ENCODE measurements at regions not wholly inside any gene's neighbourhood (a gene's known extent, or its start where the extent isn't known, plus 50 kb on each side); places are given as distances from the start of the nearest gene placed in this dataset.

DNA sequence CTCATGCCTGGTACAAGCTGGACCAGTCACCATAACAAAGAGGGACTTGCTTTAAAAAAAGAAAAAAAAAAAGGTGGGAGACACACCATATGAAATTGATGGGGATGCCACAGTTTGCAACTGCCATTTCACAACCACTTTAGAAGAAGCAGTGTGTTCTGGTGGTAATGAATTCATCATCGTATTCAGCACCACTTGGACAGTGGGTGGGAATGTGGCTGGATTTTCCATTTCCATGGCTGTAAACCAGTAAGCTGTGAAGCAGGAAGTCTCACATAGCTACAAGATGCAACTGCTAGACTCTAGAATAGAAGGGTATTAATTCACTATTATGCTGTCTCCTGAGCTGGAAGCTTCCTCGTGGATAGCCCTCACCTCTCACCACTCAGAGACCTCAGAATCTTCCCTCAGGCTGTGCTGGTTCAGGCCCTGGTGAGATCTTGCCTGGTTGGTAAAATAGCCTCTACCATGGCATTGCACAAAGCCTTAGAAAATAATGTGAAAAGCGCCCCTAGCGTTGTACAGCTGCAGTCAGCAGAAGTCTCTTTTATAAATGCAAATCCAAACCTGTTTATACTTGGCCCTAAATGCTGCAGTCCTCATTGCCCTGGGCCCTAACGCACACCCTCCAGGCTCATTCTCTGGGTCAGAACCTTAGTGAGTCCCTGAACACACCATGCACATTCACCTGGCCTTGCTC is 150.7 kb downstream of the KCTD15 start:
- DNase-seq (ENCODE audit: low read depth in 2 of 2): no peak

DNA sequence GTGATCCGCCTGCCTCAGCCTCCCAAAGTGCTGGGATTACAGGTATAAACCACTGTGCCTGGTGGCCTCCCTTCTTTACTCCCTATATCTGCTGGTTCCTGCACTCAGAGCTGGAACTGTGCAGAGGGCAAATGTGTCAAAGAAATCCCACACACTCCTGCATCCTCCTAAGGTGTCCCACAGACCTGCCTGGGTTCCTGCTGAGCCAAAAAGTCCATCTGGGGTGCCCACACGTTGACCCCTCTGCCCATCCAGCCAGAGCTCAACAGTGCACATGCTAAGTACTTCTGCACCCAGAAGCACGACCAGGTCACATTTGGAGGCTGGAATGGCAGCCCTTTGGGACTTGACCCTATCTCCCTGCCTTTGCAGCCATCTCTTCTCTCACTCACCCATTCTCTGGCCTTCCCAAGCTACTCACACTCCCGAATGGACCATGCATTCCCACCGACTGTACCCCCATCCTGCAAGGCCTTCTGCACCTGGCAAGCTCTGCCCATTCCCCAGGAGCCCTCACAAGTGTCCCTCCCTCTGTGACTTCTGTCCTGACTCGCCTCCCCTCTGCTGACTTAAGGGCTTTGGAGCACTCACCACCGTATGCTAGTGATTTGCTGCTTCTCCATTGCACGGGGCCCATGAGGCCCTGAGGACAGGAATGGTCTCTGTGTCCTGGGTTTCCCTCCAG is 152.1 kb downstream of the KCTD15 start:
- DNase-seq (ENCODE audit: low read depth in 2 of 2): no peak

DNA sequence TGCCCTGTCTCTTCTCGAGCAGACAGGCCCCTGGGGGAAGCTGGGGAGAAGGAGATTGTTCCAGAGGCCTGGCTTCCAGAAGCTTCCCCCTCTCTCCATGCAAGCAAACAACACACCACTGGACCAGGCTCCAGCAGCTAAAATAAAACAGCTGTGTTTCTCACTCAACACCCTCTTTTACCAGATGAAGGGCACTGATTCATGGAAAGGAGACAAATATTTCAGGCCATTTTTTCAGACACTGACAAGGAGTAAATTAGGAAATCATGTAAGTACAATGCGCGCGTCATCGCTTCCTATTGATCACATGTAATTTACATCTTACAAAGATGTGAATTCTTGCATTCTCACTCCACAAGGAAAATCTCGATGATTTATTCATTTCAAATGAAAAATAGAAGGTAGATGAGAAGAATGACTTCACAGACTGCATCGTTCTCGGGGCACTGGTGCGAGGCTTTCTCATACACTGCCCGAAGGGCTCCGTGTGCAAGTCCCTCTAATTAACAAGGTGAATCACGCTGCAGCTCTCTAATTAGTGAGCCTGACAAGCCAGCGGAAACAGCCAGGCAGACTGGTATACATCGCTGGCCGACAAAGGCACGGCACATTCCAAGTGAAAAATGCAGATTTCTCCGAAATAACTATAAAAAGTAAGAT is 153.6 kb downstream of the KCTD15 start:
- DNase-seq (ENCODE audit: low read depth in 2 of 2): no peak

DNA sequence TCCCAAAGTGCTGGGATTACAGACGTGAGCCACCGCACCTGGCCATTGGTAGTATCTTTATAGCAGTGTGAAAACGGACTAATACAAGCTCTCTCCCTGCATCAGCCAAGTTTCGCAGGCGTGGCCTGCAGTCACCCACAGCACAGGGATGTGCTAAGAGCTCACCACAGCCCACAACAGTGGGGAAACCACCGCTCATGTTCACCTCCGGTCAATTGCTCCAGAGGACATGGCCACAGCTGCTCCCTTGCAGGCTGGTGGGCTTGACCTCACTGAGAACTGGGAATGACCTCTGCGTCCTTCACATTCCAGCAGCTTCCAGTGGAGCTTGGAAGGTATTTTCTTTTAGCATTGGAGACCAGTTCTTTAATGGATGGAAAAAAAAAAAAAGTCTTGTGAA is 156.4 kb downstream of the KCTD15 start:
- no peak for DNase-seq (ENCODE audit: low read depth in 2 of 2)

DNA sequence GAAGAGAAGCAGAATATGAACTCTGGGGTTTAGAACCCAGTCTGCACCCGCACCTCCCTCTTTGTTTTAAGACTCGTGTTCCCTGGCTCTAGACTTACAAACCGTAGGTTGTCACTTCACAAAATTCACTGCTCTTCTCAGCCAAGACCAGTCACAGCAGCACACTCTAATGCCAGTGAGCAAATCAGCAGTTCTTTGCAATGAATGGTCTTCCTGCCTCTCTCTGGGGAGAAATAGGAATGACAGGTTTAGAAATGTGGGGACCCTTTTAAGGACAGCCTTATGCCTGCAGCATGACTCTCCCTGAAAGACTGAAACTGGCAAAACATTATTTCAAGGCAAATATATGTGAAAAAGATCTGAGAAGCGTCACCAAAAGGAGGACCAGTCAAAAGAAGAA is 156.9 kb downstream of the KCTD15 start:
- no peak for DNase-seq (ENCODE audit: low read depth in 2 of 2)

DNA sequence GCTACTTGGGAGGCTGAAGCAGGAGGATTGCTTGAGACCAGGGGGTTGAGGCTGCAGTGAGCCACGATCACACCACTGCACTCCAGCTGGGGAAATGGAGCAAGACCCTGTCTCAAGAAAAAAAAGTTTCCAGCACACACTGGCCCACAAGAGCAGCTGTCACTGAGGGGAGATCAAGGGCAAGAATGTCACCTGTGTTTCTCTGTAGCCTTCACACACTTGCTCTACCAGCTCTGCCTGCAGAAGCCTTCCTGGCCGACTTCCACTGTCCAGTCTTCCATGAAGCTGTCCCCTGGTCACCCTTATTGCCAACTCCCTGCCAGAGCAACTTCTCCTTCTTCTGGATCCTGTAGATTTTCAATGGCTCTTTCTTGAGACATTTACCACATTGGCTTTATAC is 158.0 kb downstream of the KCTD15 start:
- DNase-seq (ENCODE audit: low read depth in 2 of 2): no peak

DNA sequence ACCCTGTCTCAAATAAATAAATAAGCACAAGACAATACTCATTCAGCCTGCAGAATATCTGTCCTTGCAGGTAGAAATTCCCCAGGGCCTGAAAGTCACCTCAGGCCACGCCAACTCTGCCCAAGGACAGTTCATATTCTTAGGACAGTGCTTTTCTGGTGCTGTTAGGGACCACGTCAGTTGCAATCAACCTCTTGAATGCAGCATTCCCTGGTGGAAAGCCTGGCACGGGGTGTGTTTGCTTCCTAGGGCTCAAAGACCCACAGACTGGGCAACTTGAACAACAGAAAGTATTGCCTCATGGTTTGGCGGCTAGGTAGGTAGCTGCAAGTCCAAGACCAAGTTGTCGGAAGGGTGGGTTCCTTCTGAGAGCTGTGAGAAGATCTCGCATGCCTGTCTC is 160.3 kb downstream of the KCTD15 start:
- DNase-seq (ENCODE audit: low read depth in 2 of 2): no peak

DNA sequence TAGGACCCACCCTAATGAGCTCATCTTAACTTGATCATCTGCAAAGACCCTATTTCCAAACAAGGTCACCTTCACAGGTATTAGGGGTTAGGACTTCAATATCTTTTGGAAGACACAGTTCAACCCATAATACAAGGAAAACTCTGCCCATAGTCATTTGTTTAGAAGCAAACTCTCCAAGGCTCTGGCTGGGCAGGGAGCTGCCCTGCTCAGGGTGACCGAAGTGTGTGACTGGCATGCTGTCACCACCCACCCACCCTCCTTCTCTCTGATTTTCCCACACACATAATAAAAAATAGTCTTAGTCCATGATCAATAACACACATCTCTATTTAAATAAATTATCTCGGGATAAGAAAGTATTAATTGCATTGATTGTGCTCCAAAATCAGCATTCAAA is 161.1 kb downstream of the KCTD15 start:
- no peak for DNase-seq (ENCODE audit: low read depth in 2 of 2)

DNA sequence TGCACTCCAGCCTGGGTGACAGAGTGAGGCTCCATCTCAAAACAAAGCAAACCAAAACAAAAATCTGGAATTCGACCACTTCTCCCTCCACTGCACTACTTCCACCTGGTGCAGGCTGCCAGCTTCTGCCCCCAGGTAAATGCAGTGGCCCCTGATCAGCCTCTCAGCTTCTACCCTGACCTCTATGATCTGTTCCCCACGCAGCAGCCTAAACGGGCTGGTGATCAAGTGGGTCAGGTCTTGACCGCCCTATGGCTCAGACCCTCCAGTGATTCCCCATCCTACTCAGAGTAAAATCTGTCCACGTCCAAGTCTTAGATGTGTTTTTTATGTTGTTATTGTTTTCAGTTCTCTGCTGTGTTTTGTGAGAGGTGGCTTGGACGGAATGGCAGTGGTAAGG is 163.9 kb downstream of the KCTD15 start:
- no peak for DNase-seq (ENCODE audit: low read depth in 2 of 2)

DNA sequence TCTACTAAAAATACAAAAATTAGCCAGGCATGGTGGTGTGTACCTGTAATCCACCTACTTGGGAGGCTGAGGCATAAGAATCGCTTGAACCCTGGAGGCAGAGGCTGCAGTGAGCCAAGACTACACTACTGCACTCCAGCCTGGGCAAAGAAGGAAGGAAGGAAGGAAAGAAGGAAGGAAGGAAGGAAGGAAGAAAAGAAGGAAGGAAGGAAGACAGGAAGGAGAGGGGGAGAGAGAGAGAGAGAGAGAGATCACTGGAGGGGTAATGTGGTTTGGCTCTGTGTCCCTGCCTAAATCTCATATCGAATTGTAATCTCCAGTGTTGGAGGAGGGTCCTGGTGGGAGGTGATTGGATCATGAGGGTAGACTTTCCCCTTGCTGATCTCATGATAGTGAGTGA is 165.5 kb downstream of the KCTD15 start:
- DNase-seq (ENCODE audit: low read depth in 2 of 2): no peak

DNA sequence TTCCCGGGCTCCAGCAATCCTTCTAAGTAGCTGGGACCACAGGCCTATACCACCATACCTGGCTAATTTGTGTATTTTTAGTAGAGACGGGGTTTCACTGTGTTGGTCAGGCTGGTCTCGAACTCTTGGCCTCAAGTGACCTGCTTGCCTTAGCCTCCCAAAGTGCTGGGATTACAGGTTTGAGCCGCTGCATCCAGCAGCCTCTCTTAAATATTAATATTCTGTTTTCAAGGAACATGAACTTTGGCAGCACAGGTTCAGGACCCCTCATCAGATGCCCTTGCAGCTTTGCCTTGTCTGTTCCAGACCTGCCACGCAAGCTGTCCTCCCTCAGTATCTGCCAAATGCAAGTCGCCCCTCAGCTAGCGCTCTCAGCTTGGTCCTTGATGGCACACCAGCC is 166.8 kb downstream of the KCTD15 start:
- DNase-seq (ENCODE audit: low read depth in 2 of 2): no peak

DNA sequence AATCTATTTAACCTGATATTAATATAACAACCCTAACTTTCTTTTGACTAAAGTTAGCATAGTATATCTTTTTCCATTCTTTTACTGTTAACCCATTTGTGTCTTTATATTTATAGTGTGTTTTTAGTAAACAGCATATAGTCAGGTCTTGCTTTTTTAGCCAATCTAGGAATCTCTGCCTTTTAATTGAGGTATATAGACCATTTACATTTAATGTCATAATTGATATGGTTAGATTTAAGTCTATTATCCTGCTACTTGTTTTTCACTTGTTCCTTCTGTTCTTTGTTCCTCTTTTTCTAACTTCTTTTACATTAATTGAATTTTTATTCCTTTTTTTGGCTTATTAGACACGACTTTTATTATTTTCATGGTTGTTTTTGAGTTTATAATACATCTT is 174.4 kb downstream of the KCTD15 start:
- no peak for DNase-seq (ENCODE audit: low read depth in 2 of 2)

DNA sequence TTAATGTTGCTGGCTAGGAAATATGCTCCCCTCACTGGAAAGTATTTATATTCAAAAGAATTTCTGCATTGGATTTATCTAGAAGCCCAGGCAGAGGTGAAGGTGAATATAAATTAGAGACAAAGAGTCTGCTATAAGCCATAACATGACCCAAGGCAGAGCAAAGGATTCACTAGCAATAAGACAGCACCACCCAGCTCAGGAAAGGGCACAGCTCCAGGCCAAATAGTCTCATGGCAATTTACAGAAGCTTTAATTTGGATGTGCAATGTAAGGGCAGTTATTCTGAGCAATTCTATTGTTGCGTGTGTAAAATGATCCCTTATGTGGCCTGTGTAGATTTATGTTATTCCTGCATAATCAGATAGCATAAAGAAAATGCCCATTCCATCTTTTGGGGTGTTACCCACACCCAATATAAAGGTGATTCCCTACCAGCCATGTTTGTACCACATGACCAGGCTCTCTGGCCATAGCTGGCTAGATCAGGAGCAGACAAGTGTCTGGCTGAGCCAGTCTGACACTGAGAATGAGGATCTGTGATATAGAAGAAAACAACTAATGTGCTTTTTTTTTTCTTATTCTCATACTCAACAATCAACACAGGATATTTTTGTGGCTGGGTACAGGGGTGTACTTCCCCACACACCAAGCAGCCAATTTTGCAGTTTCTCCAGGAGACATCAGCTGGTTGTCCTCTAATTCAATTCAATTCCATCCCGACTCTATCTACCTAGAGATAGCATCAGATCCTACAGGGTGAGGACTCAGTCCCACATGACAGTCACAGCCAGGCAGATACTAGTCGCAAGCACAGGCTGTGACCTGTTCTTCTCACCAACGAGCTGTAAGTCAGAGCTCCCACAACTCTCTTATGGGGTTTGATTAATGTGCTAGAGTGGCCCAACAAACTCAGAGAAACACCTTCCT is 181.4 kb downstream of the KCTD15 start:
- DNase-seq (ENCODE audit: low read depth in 2 of 2): no peak

DNA sequence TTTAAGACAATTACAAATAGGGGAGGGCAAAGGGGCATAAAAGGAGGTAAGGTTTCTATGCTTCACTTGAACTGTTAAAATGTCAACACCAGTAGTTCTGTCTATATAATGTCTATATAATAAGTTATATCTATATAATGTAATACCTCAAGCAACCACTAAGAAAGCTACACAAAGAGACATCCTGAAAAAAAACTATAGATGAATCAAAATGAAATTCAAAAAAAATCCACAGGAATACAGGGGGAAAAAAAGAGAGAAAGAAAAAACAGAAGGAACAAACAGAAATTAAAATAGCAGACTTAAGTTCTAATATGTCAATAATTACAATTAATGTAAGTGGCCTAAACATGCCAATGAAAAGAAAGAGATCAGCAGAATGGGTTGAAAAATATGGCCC is 186.0 kb downstream of the KCTD15 start:
- DNase-seq (ENCODE audit: low read depth in 2 of 2): no peak

DNA sequence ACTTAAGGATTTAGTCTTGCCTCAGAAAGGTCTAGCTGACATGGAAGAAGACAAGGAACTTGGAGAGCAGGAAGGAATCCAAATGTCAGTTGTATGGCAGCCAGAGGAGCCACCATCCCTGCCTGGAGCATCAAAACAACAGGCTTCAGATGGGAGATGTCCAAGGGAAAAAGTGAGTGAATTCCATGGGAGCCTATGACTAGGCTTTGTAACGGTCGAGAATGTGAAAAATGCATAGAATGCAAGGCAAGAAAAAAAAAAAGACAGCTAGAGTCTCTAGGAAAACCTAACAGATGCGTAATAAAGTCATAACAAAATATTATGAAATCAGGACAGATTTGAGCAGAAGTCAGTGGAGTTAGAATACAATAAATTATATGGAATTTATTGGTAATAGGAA is 183.7 kb upstream of the LSM14A start:
- no peak for DNase-seq (ENCODE audit: low read depth in 2 of 2)

DNA sequence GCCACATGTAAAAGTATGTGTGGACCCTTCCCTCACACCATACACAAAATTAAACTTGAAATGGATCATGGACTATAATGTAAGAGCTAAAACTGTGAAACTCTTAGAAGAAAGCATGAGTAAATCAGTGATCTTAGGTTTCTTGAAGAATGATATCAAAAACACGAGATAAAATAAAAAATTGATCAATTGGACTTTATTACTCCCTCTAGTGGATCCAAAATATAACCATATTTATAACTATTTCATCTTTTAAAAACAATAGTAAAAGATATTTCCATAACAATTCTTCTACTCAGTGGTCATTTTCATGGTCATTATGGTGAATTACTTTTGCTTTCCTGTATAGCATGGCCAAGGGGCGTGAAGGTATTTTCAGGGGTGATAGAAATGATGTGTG is 174.6 kb upstream of the LSM14A start:
- no peak for DNase-seq (ENCODE audit: low read depth in 2 of 2)

DNA sequence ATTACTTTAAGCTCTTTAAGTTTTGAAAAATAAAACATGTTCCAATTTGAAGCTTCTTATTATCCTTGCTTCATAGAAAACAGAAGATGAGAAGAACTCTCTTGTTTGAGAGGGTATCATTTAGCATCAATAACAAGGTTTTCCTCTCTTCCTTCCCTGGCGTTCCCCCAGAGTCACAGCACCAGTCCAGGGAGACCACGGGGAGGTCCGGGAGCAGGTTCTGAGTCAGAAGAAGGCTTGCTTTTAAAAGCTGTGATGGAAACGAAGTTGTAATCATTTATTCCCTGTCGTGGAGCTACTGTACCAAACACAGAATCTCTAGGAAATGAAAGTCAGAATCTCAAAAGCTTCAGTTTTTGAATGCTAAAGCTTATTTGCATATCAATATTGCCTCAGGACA is 174.0 kb upstream of the LSM14A start:
- no peak for DNase-seq (ENCODE audit: low read depth in 2 of 2)

DNA sequence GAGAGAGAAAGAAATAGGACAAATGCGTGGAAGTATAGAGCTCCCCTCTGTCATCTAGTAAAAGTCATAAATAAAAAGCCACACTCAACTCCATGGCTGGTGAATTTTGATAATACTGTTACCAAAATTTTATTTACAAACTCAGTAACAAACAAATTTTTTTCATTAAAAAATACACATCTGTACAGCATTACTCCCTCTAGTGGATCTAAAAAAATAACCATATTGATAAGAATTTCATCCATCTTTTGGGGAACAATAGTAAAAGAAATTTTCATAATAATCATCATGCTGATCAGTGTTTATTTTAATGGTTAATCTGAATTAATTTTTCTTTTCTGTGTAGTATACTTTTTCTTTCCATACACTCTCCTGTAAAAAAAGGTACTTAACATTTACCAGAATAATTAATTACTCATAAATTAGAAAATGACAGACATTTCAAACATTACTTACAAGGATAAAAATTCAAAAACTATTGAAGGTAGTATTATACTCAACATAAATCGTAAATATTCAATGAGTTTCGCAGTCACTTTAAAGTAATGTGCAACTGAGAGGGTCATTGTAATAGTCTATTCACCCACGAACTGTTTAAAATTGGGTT is 173.5 kb upstream of the LSM14A start:
- no peak for DNase-seq (ENCODE audit: low read depth in 2 of 2)

DNA sequence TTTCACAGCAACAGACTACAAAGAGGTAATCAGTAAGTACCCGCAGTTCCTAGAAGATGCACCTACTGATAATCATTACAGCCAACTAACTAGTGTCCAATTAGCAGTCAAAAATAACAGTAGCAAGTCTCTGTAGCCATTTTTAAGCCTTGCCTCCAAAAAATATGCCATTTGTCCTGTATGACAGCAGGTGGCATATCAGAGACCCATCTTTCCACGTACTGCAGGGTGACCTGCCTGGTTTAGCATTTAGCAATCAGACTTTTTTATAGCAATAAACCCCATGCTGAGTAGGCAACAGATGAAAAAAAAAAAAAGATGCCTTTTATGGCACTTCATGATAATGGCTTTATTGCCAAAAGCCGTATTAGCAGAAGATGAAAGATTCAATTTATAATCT is 155.3 kb upstream of the LSM14A start:
- no peak for DNase-seq (ENCODE audit: low read depth in 2 of 2)

DNA sequence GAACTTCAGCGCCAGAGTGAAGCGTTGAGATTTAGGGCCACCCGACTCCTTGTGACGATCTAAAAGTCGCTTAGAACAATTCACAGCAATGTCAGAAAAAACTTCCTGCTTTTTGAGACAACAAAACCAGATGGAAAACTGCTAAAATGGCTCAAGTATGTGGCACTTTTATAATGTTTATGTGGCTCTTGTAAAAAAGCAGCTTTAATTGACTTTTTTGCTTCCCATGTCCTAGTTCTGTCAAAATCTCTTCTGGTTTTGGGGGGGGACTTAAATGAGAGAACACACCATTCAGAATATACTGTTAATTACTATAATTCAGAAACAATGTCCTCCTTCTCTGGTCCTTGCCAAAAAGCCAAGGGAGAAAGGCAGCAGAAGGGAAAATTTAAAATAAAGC is 154.7 kb upstream of the LSM14A start:
- no peak for DNase-seq (ENCODE audit: low read depth in 2 of 2)

DNA sequence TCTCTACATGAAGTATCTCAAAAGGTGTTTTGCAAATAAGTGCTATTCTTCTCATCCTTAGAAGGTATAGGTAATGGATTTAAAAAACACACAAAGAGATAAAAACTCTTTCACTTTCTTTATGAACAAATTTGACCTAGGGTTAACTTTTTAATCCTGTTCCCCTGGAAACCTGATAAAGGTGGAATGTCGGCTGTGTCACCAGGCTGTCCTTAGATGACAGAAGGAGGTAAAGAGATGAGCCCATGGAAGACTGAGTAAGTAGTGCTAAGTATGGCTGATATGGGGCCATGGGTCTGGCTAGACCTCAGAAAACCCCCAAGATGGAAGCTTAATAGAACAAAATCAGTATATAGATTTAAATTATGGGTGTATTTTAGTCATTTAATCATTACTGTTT is 153.8 kb upstream of the LSM14A start:
- DNase-seq (ENCODE audit: low read depth in 2 of 2): no peak

DNA sequence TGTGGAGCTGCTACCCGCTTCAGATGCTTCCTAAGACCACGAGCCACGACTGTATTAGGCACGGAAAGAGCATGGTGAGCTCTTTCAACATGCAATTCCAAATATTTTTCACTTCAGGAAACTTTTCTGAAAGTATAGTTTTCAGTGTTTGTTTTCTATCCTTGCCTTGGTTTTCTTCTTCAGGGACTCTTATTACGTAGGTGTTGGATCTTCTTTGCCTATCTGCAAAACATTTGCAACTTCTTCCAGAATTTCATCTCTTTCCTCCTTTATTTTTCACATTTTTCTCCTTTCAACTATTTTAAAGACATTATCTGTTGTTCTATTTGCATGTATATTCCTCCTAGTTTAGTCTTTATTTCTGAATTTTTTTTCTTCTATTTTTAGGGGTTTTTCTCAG is 148.9 kb upstream of the LSM14A start:
- DNase-seq (ENCODE audit: low read depth in 2 of 2): no peak
